Retinal pigment epithelial cell (primary cell): ENCODE measurements at regions not wholly inside any gene's neighbourhood (a gene's known extent, or its start where the extent isn't known, plus 50 kb on each side); places are given as distances from the start of the nearest gene placed in this dataset.

Experiments used
- DNase-seq: peaks from one replicate; pipeline ENCODE4 v3.0.0-alpha.2; 2010; ENCODE audit warnings: low read depth
- H3K4me3 ChIP-seq: 2 replicates; pipeline ENCODE4 v1.5.1; 2011; ENCODE audit warnings: mild to moderate bottlenecking, low read length, control low read depth, moderate library complexity
- CTCF ChIP-seq: conservative IDR thresholded peaks from 2 replicates; pipeline ENCODE4 v1.5.1; 2011; ENCODE audit warnings: low read depth, low read length, control low read depth, inconsistent platforms

- no peak overlapping the region for H3K4me3 ChIP-seq
- DNase-seq: no peak
- no peak for TF ChIP-seq CTCF
Measured at GRCh38 chr3:168156479-168156878, 60.8 kb upstream of the GOLIM4 start.

GRCh38 chr3:168155303-168155702 is 59.6 kb upstream of the GOLIM4 start:
- no peak for TF ChIP-seq CTCF
- no peak for DNase-seq
- no peak overlapping the region for H3K4me3 ChIP-seq

GRCh38 chr3:168154089-168154488 is 58.4 kb upstream of the GOLIM4 start:
- TF ChIP-seq CTCF: no peak
- no peak for DNase-seq

GRCh38 chr3:168152149-168152548 is 56.4 kb upstream of the GOLIM4 start:
- H3K4me3 ChIP-seq: no peak overlapping the region
- no peak for DNase-seq
- no peak for TF ChIP-seq CTCF

More at GRCh38 chr3:168154089-168154488, 58.4 kb upstream of the GOLIM4 start:
- no peak overlapping the region for H3K4me3 ChIP-seq
